Nucleus accumbens (tissue), 56 donors: ENCODE measurements at regions not wholly inside any gene's neighbourhood (a gene's known extent, or its start where the extent isn't known, plus 50 kb on each side); places are given as distances from the start of the nearest gene placed in this dataset.
A peak's percentile ranks its signal among the peaks of the same experiment; 100 is the strongest.
"Not testable (repeated sequence)": the region's sequence is repeated elsewhere in the genome, so short reads cannot be mapped to it uniquely, and the experiment has no call there.

Experiments
- DNase-seq, 56 donors: peaks; one replicate each; lab custom pipeline; 2025; lab: John Stamatoyannopoulos, UW

- not testable (repeated sequence) for DNase-seq
Measured at GRCh38 chr1:112821307-112822063, 106.4 kb upstream of the PPM1J start.

GRCh38 chr1:112818990-112819689 lies 104.0 kb upstream of the PPM1J start:
- DNase-seq = no peak

GRCh38 chr1:112817555-112818373 lies 102.6 kb upstream of the PPM1J start:
- no peak for DNase-seq

GRCh38 chr1:112815376-112815775 lies 100.2 kb upstream of the PPM1J start:
- DNase-seq = no peak

- not testable (repeated sequence) for DNase-seq
Measured at GRCh38 chr1:112814645-112815044, 99.5 kb upstream of the PPM1J start.

GRCh38 chr1:112808861-112809684 lies 93.9 kb upstream of the PPM1J start:
- peak in 52 of 56 donors; percentile 3 to 88 (median 54) for DNase-seq

- no peak for DNase-seq
Measured at GRCh38 chr1:112807999-112808398, 92.9 kb upstream of the PPM1J start.

- DNase-seq = no peak
Measured at GRCh38 chr1:112807117-112807516, 92.0 kb upstream of the PPM1J start.

- DNase-seq = no peak
Measured at GRCh38 chr1:112806090-112806642, 91.0 kb upstream of the PPM1J start.

- DNase-seq = no peak
Measured at GRCh38 chr1:112805155-112805853, 90.2 kb upstream of the PPM1J start.

GRCh38 chr1:112803906-112804762 lies 89.0 kb upstream of the PPM1J start:
- peak in 53 of 56 donors; percentile 4 to 84 (median 51) for DNase-seq

- DNase-seq = no peak
Measured at GRCh38 chr1:112800289-112800688, 85.2 kb upstream of the PPM1J start.

GRCh38 chr1:112798292-112798691 lies 83.2 kb upstream of the PPM1J start:
- no peak for DNase-seq

- no peak for DNase-seq
Measured at GRCh38 chr1:112797224-112797623, 82.1 kb upstream of the PPM1J start.

GRCh38 chr1:112794654-112795239 lies 79.6 kb upstream of the PPM1J start:
- DNase-seq = no peak

- DNase-seq = no peak
Measured at GRCh38 chr1:112793631-112794565, 78.8 kb upstream of the PPM1J start.

- no peak for DNase-seq
Measured at GRCh38 chr1:112791723-112792104, 76.6 kb upstream of the PPM1J start.
